ENCODE measurements at regions not wholly inside any gene's neighbourhood (a gene's known extent, or its start where the extent isn't known, plus 50 kb on each side); places are given as distances from the start of the nearest gene placed in this dataset.

GRCh38 chr5:10849278-10849677, 88.2 kb upstream of the DAP start:
- no peak for DNase-seq (ENCODE audit: low spot score)

- no peak for DNase-seq (ENCODE audit: low spot score)
These were observed 83.0 kb upstream of the DAP start for GRCh38 chr5:10844016-10844415.

- no peak for DNase-seq (ENCODE audit: low spot score)
These were observed 81.8 kb upstream of the DAP start for GRCh38 chr5:10842823-10843222.

- DNase-seq (ENCODE audit: low spot score) = no peak
These were observed 79.0 kb upstream of the DAP start for GRCh38 chr5:10839916-10840599.

- DNase-seq (ENCODE audit: low spot score) = no peak
These were observed 78.1 kb upstream of the DAP start for GRCh38 chr5:10839118-10839517.

DNA sequence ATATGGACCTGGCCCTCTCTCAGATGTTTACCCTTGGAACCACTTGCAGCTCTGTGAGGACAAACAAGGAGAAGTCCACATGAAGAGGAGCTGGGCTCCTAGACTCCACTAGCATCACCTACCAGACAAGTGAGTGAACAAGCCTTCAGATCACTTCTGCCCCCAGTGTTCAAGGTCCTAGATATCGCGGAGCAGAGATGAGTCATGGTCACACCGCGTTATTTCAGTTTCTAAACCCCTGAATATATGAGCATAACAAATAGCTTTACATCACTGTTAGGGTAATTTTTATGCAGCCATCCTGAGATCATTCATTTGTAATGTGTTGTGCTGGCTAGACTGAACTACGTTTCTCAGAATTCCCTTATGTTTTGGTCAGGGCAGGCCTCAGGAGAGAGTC, 77.0 kb upstream of the DAP start:
- DNase-seq (ENCODE audit: low spot score) = no peak

DNA sequence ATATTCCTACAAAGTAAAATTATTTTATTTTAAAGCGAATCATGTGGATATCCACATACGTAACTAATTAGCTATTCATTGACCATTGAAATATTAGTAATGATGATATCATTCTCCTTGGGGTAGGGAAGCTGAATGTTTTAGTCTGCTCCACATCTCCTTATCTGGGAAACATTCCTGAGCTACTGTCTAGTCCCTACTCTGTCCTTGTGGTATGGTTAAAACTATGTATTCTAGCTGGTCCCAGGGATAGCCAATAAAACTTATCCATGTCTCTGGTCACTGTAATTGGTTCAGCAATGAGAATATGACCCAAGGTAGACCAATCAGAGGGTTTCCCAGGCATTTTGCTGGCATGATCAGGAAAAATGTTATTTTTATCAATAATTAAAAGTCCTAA, 76.0 kb upstream of the DAP start:
- no peak for DNase-seq (ENCODE audit: low spot score)

DNA sequence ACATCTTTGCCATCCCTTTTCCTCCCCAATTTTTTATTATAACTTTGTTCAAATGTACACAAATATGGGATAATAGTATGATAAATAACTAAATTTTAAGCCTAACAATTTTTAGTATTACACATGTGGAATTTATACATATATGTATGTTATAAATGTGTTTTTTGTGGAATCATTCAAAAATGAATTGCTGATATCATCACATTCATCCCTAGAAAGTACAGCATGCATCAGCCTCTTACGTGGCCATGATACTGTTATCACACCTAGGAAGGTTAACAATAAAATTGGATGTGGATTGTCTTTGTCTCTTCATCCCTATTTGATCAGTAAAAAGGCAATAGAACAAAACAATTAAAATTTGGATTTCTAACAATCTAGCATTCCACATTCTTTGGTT, 73.7 kb upstream of the DAP start:
- DNase-seq (ENCODE audit: low spot score) = no peak

DNA sequence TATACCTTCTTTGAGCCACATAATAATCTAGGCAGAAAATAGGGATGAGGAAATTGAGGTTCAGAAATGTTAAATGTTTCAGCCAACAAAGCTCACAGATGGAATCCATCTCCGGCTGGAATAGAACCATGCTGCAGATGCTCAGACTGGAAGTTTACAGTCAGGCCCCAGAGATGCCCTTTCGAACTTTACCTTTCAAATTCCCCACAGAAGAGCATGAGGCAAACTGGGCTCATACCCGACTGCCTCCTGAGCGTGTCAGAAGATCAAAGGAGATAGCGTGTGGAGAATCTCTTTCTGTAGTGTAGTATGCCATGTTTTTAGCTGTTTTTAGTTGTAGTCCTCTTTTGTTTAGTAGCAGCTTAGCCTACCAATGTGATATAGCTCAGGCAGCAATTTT, 72.0 kb upstream of the DAP start:
- no peak for DNase-seq (ENCODE audit: low spot score)

GRCh38 chr5:10832421-10832820, 71.4 kb upstream of the DAP start:
- no peak for DNase-seq (ENCODE audit: low spot score)

DNA sequence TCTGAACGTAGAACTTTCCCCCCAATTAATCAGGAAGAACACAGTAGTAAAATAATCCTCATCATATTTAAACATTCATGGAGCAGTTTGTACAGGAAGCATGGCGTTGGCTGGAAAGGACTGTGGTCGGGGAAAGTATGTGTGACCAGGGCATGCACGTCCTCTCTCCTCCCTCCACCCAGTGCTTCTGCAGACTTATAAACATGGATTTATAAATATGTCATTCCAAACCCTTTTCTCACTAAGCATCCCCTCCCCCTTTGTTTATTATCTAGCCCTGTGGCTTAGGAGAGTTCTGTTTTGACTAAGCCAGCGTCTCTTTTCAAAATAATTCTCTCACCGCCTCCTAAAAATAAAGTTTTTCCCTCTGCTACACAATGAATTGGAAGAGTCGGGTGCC, 70.4 kb upstream of the DAP start:
- no peak for DNase-seq (ENCODE audit: low spot score)

DNA sequence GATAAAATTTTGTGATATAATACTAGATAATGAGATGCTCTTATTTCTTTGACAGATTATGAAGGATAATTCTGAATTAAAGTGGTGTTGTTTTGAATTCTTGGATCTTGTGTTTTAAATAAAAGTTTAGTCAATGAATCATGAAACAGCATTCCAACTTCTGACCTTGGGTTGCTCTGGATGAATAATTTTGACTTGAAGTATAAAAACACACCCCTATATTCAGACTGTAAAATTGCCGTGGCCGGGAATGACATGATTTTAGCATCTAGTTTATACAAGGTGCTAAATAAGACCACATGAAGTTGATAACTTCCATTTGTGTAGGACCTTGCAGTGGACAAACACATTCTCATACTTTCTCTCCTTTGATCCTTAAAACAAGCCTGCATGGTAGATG, 67.2 kb upstream of the DAP start:
- DNase-seq (ENCODE audit: low spot score) = no peak

DNA sequence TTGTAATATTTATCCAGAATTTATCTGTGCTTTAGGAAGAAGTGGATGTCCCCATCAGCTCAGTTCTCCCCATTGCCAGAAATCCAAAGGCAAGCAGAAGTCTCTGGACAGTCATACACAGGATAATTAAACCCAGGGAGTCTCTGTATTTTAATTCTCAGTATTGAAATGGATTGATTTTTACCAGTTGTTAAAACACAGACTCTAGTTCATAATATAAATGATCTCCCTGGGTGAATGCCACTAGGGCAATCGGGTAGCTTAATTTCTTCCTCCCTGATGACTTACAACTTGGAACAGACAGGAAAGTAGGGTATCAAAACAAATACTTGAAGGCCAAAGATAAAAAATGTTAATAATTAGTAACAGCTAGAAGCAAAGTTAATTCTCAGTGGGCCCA, 66.5 kb upstream of the DAP start:
- no peak for DNase-seq (ENCODE audit: low spot score)

- DNase-seq (ENCODE audit: low spot score) = no peak
These were observed 65.9 kb upstream of the DAP start for GRCh38 chr5:10826971-10827370.

DNA sequence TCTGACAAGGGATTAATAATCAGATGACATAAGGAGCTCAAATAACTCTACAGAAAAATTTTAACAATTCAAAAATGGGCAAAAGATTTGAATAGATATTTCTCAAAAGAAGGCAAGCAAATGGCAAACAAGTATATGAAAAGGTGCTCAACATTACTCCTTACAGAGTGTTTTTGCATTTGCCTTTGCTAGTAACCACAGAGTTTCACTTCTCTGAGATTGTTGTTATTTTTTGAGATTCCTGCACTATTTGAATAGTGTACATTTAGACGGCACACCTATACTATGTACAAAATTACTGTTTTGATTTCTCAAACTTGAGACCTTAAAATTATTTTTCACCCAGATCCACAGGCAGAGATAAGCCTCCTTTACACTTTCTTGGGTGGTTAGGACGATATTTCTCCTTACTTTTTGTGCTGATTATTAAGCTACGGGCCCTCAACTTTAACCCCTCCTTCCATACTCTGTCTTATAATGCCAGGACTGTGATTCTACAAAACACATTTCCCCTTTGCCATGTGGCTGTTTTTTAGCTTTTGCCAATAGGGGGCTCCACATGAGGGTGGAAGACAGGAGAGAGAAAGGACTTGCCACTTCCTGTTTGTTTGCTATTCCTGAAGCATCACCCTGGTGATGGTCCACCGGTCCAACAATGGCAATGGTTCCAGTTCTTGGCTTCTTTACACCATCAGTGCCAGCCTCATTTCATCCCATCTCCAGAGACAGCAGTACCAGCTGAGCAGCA, 65.0 kb upstream of the DAP start:
- no peak for DNase-seq (ENCODE audit: low spot score)

- DNase-seq (ENCODE audit: low spot score) = no peak
These were observed 51.2 kb upstream of the DAP start for GRCh38 chr5:10812218-10812617.

Measured in left forelimb (tissue), 1 donor.